ENCODE measurements at regions not wholly inside any gene's neighbourhood (a gene's known extent, or its start where the extent isn't known, plus 50 kb on each side); places are given as distances from the start of the nearest gene placed in this dataset.

DNA sequence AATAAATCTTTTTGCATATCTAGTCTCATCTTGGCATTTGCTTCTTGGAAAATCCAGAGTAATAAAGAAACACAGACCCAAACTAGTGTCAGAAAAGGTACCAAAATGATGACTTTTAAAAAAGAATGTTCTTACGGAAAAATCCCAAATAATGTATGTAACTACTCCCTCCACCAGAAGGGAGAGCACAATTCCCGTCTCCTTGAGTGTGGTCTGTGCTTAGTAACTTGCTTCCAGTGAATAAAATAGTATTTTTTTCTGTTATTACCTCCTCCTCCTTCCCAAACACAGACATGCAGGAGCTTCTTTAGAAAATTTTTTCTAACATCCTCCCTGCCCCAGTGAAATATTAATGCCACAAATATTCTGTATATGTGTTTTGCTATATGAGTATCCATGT is 358.1 kb downstream of the ZFHX3 start (continued):
- TF ChIP-seq ZNF507 (tag; conservative IDR thresholded peaks at IDR 0.05) (no peak), NCOA6 (IDR thresholded peaks at IDR 0.05) (no peak)

DNA sequence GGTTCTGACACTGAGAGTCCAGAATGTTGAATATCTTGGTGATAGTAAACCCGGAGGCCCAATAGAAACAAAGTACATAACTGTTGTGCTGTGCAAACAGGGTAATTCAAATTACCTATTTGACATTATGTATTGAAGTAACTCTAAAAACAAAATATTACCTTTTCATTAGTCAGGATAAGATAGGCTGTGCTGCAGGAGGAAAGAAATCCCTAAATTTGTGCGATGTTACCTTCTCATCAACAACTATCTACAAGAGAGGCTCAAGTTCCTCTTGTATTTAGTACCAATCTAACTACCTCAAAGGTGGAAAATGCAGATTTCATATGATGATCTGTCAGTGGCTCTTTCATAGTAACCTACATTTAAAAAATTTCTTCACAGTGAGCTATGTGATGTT is 367.2 kb downstream of the ZFHX3 start:
- no peaks in the 10 kb centered on the region for H3K4me1 ChIP-seq (replicated peaks in 1 of 2; ENCODE audit: control insufficient read depth in 2 of 2, insufficient read depth in 2 of 2, low read length in 2 of 2)
- no peaks in the 10 kb centered on the region for H4K20me1 ChIP-seq (replicated peaks; ENCODE audit: control insufficient read depth, insufficient read depth, low read length)
- in situ Hi-C loops (cut with MboI) (no loop called here), intact Hi-C loops (cut with micrococcal nuclease) (no loop called here)
- no peak overlapping the region for H3K4me3 ChIP-seq
- ChIA-PET CTCF (ENCODE audit: low intra/inter-chr PET ratio) (no interaction called here), POLR2A (no interaction called here)
- no peak overlapping the region for H3K9ac ChIP-seq (ENCODE audit: insufficient read depth in 1 of 2, low read depth in 2 of 2, low read length in 2 of 2)
- DNase-seq (ENCODE audit: extremely low read depth in 1 of 4, low spot score in 3 of 4), result no peak
- WGBS (ENCODE audit: insufficient coverage, low coverage, missing lambda C conversion rate), result 35% methylated on average over 2 of the region's 2 CpGs
- H3K79me2 ChIP-seq (ENCODE audit: control insufficient read depth, insufficient read depth, low read length), result no peaks in the 10 kb centered on the region
- TF ChIP-seq ZNF644 (tag; IDR thresholded peaks at IDR 0.05; ENCODE audit: low read depth), result no peak
- TF ChIP-seq ZNF263 (CRISPR knock-in tag; IDR thresholded peaks at IDR 0.05; ENCODE audit: borderline replicate concordance), result no peak
- TF ChIP-seq, protein P1, sequence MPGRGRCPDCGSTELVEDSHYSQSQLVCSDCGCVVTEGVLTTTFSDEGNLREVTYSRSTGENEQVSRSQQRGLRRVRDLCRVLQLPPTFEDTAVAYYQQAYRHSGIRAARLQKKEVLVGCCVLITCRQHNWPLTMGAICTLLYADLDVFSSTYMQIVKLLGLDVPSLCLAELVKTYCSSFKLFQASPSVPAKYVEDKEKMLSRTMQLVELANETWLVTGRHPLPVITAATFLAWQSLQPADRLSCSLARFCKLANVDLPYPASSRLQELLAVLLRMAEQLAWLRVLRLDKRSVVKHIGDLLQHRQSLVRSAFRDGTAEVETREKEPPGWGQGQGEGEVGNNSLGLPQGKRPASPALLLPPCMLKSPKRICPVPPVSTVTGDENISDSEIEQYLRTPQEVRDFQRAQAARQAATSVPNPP (IDR thresholded peaks at IDR 0.05; ENCODE audit: borderline replicate concordance, insufficient read depth, insufficient read length), result no peak
- TF ChIP-seq GABPB2 (CRISPR knock-in tag; conservative IDR thresholded peaks at IDR 0.05), result no peak
- TF ChIP-seq ZNF12 (CRISPR knock-in tag; IDR thresholded peaks at IDR 0.05), result peak; percentile 64; the same call in 1 of the 2 replicates
- H3K4me2 ChIP-seq (ENCODE audit: insufficient read depth, low read length), result no peak overlapping the region
- H3K27me3 ChIP-seq (ENCODE audit: control insufficient read depth in 2 of 2, insufficient read depth in 2 of 2, low read length in 2 of 2), result no peaks in the 10 kb centered on the region
- BruUV-seq (replicated peaks), result no TSS peak
- no peak overlapping the region for H2AFZ ChIP-seq (ENCODE audit: low read depth, low read length)
- ATAC-seq, result no peak
- FAIRE-seq, result no peak
- no peaks in the 10 kb centered on the region for H3K9me1 ChIP-seq (ENCODE audit: control insufficient read depth, insufficient read depth, low read length)
- no peak overlapping the region for H3K27ac ChIP-seq (ENCODE audit: extremely low read depth, low read depth, low read length)
- no peaks in the 10 kb centered on the region for H3K9me3 ChIP-seq (replicated peaks; ENCODE audit: control insufficient read depth, insufficient read depth, low read depth, low read length)
- H3K36me3 ChIP-seq (ENCODE audit: control insufficient read depth, insufficient read depth, low read length), result no peaks in the 10 kb centered on the region

Data from K562 (cell line).